Prostate gland (tissue), 2 donors: ENCODE measurements at regions not wholly inside any gene's neighbourhood (a gene's known extent, or its start where the extent isn't known, plus 50 kb on each side); places are given as distances from the start of the nearest gene placed in this dataset.

Experiments used
- POLR2A ChIP-seq: fragments of 450-650 bp; IDR thresholded peaks from one replicate; pipeline ENCODE4 v1.6.1; 2016; ENCODE audit warnings: antibody characterized with exemption, mild to moderate bottlenecking
- POLR2AphosphoS5 ChIP-seq: sonication (generic); formaldehyde crosslinking; IDR thresholded peaks from one replicate; pipeline ENCODE4 v1.6.1; 2017; ENCODE audit warnings: antibody characterized with exemption
- TF ChIP-seq, protein P1 (sequence below), 4 experiments: fragments of 200-600 bp in 2 of 4; fragments of 450-650 bp in 2 of 4; sonication (generic) in 2 of 4; IDR thresholded peaks; 1 replicate in 3 of 4; 2 replicates in 1 of 4; pipeline ENCODE4 v1.5.1; 2016 to 2019; ENCODE audit warnings: antibody characterized with exemption in 4 of 4, mild to moderate bottlenecking in 2 of 4, moderate library complexity in 2 of 4

GRCh38 chr20:48230216-48230615 lies 444.9 kb upstream of the SULF2 start:
- no peak for TF ChIP-seq POLR2AphosphoS5
- TF ChIP-seq, protein P1, sequence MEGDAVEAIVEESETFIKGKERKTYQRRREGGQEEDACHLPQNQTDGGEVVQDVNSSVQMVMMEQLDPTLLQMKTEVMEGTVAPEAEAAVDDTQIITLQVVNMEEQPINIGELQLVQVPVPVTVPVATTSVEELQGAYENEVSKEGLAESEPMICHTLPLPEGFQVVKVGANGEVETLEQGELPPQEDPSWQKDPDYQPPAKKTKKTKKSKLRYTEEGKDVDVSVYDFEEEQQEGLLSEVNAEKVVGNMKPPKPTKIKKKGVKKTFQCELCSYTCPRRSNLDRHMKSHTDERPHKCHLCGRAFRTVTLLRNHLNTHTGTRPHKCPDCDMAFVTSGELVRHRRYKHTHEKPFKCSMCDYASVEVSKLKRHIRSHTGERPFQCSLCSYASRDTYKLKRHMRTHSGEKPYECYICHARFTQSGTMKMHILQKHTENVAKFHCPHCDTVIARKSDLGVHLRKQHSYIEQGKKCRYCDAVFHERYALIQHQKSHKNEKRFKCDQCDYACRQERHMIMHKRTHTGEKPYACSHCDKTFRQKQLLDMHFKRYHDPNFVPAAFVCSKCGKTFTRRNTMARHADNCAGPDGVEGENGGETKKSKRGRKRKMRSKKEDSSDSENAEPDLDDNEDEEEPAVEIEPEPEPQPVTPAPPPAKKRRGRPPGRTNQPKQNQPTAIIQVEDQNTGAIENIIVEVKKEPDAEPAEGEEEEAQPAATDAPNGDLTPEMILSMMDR (IDR thresholded peaks at IDR 0.05): no peak
- TF ChIP-seq POLR2A: no peak
